ENCODE measurements at regions not wholly inside any gene's neighbourhood (a gene's known extent, or its start where the extent isn't known, plus 50 kb on each side); places are given as distances from the start of the nearest gene placed in this dataset.

DNA sequence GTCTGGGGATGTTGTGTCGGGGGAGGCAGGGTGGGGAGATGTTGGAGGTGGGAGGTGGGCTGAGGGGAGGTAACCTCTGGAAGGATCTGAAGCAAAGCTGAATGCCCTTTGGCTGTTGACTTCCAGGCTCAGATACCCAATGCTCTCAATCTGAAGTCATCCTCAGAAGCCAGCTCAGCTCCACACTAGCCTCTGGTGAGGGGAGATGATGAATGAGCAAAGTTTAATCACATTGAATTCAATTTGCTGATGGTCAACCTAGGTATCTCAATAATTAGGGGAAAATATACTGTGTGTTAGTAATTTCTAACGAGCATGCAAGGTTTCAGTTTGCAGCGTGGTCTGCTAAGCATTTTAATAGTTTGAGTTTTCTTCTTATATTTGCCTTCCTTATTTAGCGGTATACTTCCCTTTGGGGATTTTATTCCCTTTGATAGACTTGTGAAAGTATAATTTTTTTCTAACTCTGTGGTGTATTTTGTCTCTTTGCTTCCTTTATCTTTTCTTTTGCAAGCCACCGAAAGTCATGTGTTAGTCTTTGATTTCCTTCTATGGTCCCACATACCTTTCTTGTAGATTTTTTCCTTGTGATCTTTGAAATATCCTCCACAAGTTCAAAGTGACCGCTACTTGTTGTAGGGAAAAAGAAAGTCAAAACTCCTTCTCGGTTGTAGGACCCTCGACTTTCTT, 146.3 kb upstream of the LEF1 start:
- no peaks in the 10 kb centered on the region for H3K4me1 ChIP-seq
- H3K4me3 ChIP-seq = no peak overlapping the region
- 66 to 73% (median 71%) methylated on average over 8 of the region's 8 CpGs for WGBS, 3 donors
- H3K27me3 ChIP-seq (ENCODE audit: insufficient read depth in 3 of 3, low read length in 2 of 3) = no peaks in the 10 kb centered on the region
- H3K36me3 ChIP-seq (ENCODE audit: insufficient read depth in 1 of 2, low read depth in 1 of 2) = no peaks in the 10 kb centered on the region
- H3K9me3 ChIP-seq = no peaks in the 10 kb centered on the region
- H3K27ac ChIP-seq = no peak overlapping the region
- DNase-seq (no peak), ATAC-seq (no peak)
- TF ChIP-seq, protein P1, sequence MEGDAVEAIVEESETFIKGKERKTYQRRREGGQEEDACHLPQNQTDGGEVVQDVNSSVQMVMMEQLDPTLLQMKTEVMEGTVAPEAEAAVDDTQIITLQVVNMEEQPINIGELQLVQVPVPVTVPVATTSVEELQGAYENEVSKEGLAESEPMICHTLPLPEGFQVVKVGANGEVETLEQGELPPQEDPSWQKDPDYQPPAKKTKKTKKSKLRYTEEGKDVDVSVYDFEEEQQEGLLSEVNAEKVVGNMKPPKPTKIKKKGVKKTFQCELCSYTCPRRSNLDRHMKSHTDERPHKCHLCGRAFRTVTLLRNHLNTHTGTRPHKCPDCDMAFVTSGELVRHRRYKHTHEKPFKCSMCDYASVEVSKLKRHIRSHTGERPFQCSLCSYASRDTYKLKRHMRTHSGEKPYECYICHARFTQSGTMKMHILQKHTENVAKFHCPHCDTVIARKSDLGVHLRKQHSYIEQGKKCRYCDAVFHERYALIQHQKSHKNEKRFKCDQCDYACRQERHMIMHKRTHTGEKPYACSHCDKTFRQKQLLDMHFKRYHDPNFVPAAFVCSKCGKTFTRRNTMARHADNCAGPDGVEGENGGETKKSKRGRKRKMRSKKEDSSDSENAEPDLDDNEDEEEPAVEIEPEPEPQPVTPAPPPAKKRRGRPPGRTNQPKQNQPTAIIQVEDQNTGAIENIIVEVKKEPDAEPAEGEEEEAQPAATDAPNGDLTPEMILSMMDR (IDR thresholded peaks at IDR 0.05) = no peak
- intact Hi-C loops (cut with DNase I) = no loop called here

DNA sequence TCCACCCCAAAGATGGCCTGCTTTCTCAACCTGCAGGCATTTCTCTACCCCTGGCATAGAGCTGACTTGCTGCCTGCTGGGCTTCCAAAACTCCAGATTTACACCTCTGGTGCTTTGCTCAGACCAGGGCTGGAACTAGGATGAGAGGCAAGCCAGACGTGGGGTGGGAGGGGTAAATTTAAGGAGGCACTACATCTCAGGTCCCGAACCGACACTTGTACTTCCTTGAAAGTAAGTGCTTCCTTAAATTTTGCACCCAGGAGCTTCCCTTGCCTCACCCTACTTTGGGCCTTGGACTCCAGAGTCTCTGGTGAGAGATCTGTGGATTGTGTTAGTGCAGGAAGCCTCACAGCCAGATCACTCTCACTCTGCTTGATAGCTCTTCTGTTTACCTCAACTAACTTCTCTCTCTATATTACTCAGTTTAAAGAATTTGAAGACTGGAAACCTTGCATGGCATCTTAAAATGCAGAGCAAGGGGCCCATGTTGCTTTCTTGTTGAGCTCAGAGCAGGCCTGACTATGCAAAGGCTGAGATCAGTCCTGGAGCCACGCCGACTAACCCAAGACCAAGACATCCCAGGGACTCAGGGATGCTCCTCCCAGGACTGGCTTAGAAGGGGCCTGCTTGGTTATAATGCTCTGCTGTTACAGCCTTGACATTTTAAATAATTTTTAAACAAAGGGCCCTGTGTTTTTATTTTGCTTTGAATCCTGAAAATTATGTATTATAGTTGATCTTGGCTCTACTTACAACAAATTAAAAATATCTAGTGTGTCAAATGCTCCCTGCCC, 145.0 kb upstream of the LEF1 start:
- TF ChIP-seq, protein P1 (IDR thresholded peaks at IDR 0.05) = no peak
- Histone ChIP-seq H3K9me3 (no peaks in the 10 kb centered on the region), H3K27me3 (ENCODE audit: insufficient read depth in 3 of 3, low read length in 2 of 3) (no peaks in the 10 kb centered on the region), H3K27ac (no peak overlapping the region), H3K4me3 (no peak overlapping the region), H3K36me3 (ENCODE audit: insufficient read depth in 1 of 2, low read depth in 1 of 2) (no peaks in the 10 kb centered on the region), H3K4me1 (no peaks in the 10 kb centered on the region)
- no peak for ATAC-seq
- DNase-seq = no peak
- WGBS, 3 donors = 78 to 88% (median 86%) methylated on average over 5 of the region's 5 CpGs
- intact Hi-C loops (cut with DNase I) = no loop called here

DNA sequence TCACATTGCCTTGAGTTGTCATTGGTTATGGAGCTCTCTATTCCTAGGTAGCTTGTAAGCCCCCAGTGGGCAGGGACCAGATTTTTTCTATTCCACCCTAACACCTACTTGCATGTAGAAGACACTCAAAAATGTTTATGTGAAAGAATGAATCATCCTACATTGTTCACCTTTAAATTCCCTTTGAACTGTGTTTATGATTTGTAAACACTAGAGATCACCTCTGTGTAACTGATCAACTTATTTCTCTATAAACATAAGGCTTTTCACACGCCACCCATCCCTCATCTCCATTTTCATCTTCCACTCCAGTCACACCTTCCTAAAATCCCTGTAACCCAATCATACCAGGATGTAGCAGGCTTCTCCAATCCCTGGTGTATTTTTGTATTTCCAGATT, 142.6 kb upstream of the LEF1 start:
- H3K27ac ChIP-seq = no peak overlapping the region
- H3K9me3 ChIP-seq = no peaks in the 10 kb centered on the region
- no peaks in the 10 kb centered on the region for H3K27me3 ChIP-seq (ENCODE audit: insufficient read depth in 3 of 3, low read length in 2 of 3)
- no peaks in the 10 kb centered on the region for H3K4me1 ChIP-seq
- H3K4me3 ChIP-seq = no peak overlapping the region
- H3K36me3 ChIP-seq (ENCODE audit: insufficient read depth in 1 of 2, low read depth in 1 of 2) = no peaks in the 10 kb centered on the region
- intact Hi-C loops (cut with DNase I) = no loop called here
- DNase-seq = no peak
- TF ChIP-seq, protein P1 (IDR thresholded peaks at IDR 0.05) = no peak
- ATAC-seq = no peak
- WGBS, 3 donors = 76 to 85% (median 77%) methylated on average over 1 of the region's 1 CpG

GRCh38 chr4:108303488-108304177, 134.9 kb upstream of the LEF1 start:
- H3K36me3 ChIP-seq (ENCODE audit: insufficient read depth in 1 of 2, low read depth in 1 of 2) = no peaks in the 10 kb centered on the region
- TF ChIP-seq, protein P1 (IDR thresholded peaks at IDR 0.05) = no peak
- intact Hi-C loops (cut with DNase I) = no loop called here
- no peak overlapping the region for H3K4me3 ChIP-seq
- no peaks in the 10 kb centered on the region for H3K27me3 ChIP-seq (ENCODE audit: insufficient read depth in 3 of 3, low read length in 2 of 3)
- DNase-seq (no peak), ATAC-seq (no peak)
- H3K27ac ChIP-seq = no peak overlapping the region
- 49 to 62% (median 52%) methylated on average over 5 of the region's 5 CpGs for WGBS, 3 donors
- H3K4me1 ChIP-seq = no peaks in the 10 kb centered on the region
- H3K9me3 ChIP-seq = no peaks in the 10 kb centered on the region

Measured in psoas muscle (tissue), 7 donors.